Adrenal gland (tissue), 5 donors: ENCODE measurements at regions not wholly inside any gene's neighbourhood (a gene's known extent, or its start where the extent isn't known, plus 50 kb on each side); places are given as distances from the start of the nearest gene placed in this dataset.
"Not testable (repeated sequence)": the region's sequence is repeated elsewhere in the genome, so short reads cannot be mapped to it uniquely, and the experiment has no call there.

Source experiments
- POLR2A ChIP-seq, 2 donors: fragments of 450-650 bp; IDR thresholded peaks; one replicate each; pipeline ENCODE4 v1.6.1; 2017; ENCODE audit warnings: antibody characterized with exemption in 2 of 2, mild to moderate bottlenecking in 2 of 2, moderate library complexity in 1 of 2
- TF ChIP-seq, protein P1 (sequence below), 6 experiments: fragments of 450-650 bp in 4 of 6; fragments of 200-600 bp in 2 of 6; sonication (generic) in 1 of 6; IDR thresholded peaks; 1 replicate in 5 of 6; 2 replicates in 1 of 6; pipeline versions ENCODE4 v1.5.1 to v1.8.0; 2016 to 2021; ENCODE audit warnings: antibody characterized with exemption in 6 of 6, mild to moderate bottlenecking in 2 of 6, moderate library complexity in 1 of 6
- donor health status: DM: no; HTN: no; CAD: no.

DNA sequence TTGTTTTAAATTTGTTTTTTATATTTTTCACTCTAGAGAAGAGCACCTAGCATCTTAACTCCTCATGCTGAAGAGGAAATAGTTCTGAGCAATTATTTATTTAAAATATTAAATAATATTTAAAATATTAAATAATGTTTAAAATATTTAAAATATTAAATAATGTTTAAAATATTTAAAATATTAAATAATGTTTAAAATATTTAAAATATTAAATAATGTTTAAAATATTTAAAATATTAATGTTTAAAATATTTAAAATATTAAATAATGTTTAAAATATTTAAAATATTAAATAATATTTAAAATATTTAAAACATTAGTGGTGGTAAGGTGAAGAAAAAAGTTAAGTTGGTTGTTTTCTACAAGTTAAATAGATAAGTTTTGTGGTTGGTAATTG is 147.6 kb upstream of the FERMT1 start:
- TF ChIP-seq, protein P1, sequence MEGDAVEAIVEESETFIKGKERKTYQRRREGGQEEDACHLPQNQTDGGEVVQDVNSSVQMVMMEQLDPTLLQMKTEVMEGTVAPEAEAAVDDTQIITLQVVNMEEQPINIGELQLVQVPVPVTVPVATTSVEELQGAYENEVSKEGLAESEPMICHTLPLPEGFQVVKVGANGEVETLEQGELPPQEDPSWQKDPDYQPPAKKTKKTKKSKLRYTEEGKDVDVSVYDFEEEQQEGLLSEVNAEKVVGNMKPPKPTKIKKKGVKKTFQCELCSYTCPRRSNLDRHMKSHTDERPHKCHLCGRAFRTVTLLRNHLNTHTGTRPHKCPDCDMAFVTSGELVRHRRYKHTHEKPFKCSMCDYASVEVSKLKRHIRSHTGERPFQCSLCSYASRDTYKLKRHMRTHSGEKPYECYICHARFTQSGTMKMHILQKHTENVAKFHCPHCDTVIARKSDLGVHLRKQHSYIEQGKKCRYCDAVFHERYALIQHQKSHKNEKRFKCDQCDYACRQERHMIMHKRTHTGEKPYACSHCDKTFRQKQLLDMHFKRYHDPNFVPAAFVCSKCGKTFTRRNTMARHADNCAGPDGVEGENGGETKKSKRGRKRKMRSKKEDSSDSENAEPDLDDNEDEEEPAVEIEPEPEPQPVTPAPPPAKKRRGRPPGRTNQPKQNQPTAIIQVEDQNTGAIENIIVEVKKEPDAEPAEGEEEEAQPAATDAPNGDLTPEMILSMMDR (IDR thresholded peaks at IDR 0.05) = not testable (repeated sequence)
- TF ChIP-seq POLR2A (IDR thresholded peaks at IDR 0.05) = not testable (repeated sequence)
